SK-N-SH treated with all-trans-retinoic acid at 6 μM for 48 hours (cell line): ENCODE measurements at regions not wholly inside any gene's neighbourhood (a gene's known extent, or its start where the extent isn't known, plus 50 kb on each side); places are given as distances from the start of the nearest gene placed in this dataset.

Source experiments
- ATAC-seq: fragments of 200-7000 bp; cut with Tn5 transposase; 3 replicates; pipeline ENCODE4 v1.9.1; 2020; ENCODE audit warnings: mild to moderate bottlenecking, moderate library complexity
- ARNTL ChIP-seq: fragments of 450-650 bp; formaldehyde crosslinking; IDR thresholded peaks from 2 replicates; pipeline ENCODE4 v1.5.0; 2020; ENCODE audit warnings: low read depth, mild to moderate bottlenecking, moderate library complexity, borderline replicate concordance
- BACH2 ChIP-seq: fragments of 250-450 bp; sonication (Bioruptor Pico); IDR thresholded peaks from 2 replicates; pipeline ENCODE4 v1.9.0; 2021; ENCODE audit warnings: mild to moderate bottlenecking, borderline replicate concordance
- CREB5 ChIP-seq: fragments of 250-450 bp; sonication (Bioruptor Pico); IDR thresholded peaks from 2 replicates; pipeline ENCODE4 v1.5.1; 2020; ENCODE audit warnings: low read depth, mild to moderate bottlenecking, moderate library complexity
- CSDC2 ChIP-seq: fragments of 250-450 bp; sonication (Bioruptor Pico); IDR thresholded peaks from 2 replicates; pipeline ENCODE4 v1.5.0; 2020; ENCODE audit warnings: mild to moderate bottlenecking, moderate library complexity
- OSR1 ChIP-seq: fragments of 250-450 bp; sonication (Bioruptor Pico); IDR thresholded peaks from 2 replicates; pipeline ENCODE4 v1.8.0; 2022; ENCODE audit warnings: moderate library complexity, mild to moderate bottlenecking, inconsistent platforms
- PATZ1 ChIP-seq: fragments of 250-450 bp; sonication (Bioruptor Pico); IDR thresholded peaks from 2 replicates; pipeline ENCODE4 v1.8.0; 2020; ENCODE audit warnings: mild to moderate bottlenecking, moderate library complexity, borderline replicate concordance
- POU6F1 ChIP-seq: fragments of 250-450 bp; sonication (Bioruptor Pico); IDR thresholded peaks from 2 replicates; pipeline ENCODE4 v1.8.0; 2021; ENCODE audit warnings: low read depth, mild to moderate bottlenecking, moderate library complexity, borderline replicate concordance
- PPARA ChIP-seq: fragments of 250-450 bp; sonication (Bioruptor Pico); IDR thresholded peaks from 2 replicates; pipeline ENCODE4 v1.5.0; 2020; ENCODE audit warnings: mild to moderate bottlenecking, borderline replicate concordance
- RARB ChIP-seq: fragments of 250-450 bp; sonication (Bioruptor Pico); IDR thresholded peaks from 2 replicates; pipeline ENCODE4 v1.8.0; 2021; ENCODE audit warnings: mild to moderate bottlenecking, moderate library complexity
- SNAI2 ChIP-seq: fragments of 250-450 bp; sonication (Bioruptor Pico); IDR thresholded peaks from 2 replicates; pipeline ENCODE4 v1.5.0; 2020; ENCODE audit warnings: mild to moderate bottlenecking, moderate library complexity
- TCF4 ChIP-seq: fragments of 250-450 bp; sonication (Bioruptor Pico); IDR thresholded peaks from 2 replicates; pipeline ENCODE4 v1.8.0; 2021; ENCODE audit warnings: mild to moderate bottlenecking, moderate library complexity, borderline replicate concordance
- TOX ChIP-seq: fragments of 250-450 bp; sonication (Bioruptor Pico); IDR thresholded peaks from 2 replicates; pipeline ENCODE4 v1.8.0; 2021; ENCODE audit warnings: mild to moderate bottlenecking, moderate library complexity, borderline replicate concordance
- TSHZ2 ChIP-seq: fragments of 250-450 bp; sonication (Bioruptor Pico); IDR thresholded peaks from 2 replicates; pipeline ENCODE4 v1.5.0; 2020; ENCODE audit warnings: mild to moderate bottlenecking, moderate library complexity
- ZC3H10 ChIP-seq: fragments of 250-450 bp; sonication (Bioruptor Pico); IDR thresholded peaks from 2 replicates; pipeline ENCODE4 v1.5.1; 2021; ENCODE audit warnings: mild to moderate bottlenecking, moderate library complexity
- ZFP3 ChIP-seq: fragments of 250-450 bp; sonication (Bioruptor Pico); IDR thresholded peaks from 2 replicates; pipeline ENCODE4 v1.5.0; 2020; ENCODE audit warnings: mild to moderate bottlenecking, moderate library complexity
- ZFP30 ChIP-seq: fragments of 450-650 bp; formaldehyde crosslinking; IDR thresholded peaks from 2 replicates; pipeline ENCODE4 v1.5.0; 2022; ENCODE audit warnings: mild to moderate bottlenecking, moderate library complexity
- ZNF565 ChIP-seq: fragments of 450-650 bp; formaldehyde crosslinking; conservative IDR thresholded peaks from 2 replicates; pipeline ENCODE4 v1.5.0; 2020; ENCODE audit warnings: low read depth, mild to moderate bottlenecking, moderate library complexity
- ZNF70 ChIP-seq: fragments of 450-650 bp; formaldehyde crosslinking; IDR thresholded peaks from 2 replicates; pipeline ENCODE4 v1.5.0; 2020; ENCODE audit warnings: mild to moderate bottlenecking, moderate library complexity

- TF ChIP-seq ZFP3 (CRISPR knock-in tag) (no peak), CREB5 (CRISPR knock-in tag) (no peak), ZNF565 (CRISPR knock-in tag) (no peak), POU6F1 (CRISPR knock-in tag) (no peak)
- no peak for ATAC-seq
These were observed 54.4 kb upstream of the KLF3 start for GRCh38 chr4:38609614-38610013.

GRCh38 chr4:38610521-38610920 lies 53.5 kb upstream of the KLF3 start:
- no peak for ATAC-seq
- TF ChIP-seq TSHZ2 (CRISPR knock-in tag) = no peak
- TF ChIP-seq ZFP3 (CRISPR knock-in tag) = no peak
- TF ChIP-seq PATZ1 (CRISPR knock-in tag) = no peak
- no peak for TF ChIP-seq OSR1
- no peak for TF ChIP-seq CREB5 (CRISPR knock-in tag)
- no peak for TF ChIP-seq TCF4 (CRISPR knock-in tag)
- no peak for TF ChIP-seq BACH2 (CRISPR knock-in tag)
- no peak for TF ChIP-seq POU6F1 (CRISPR knock-in tag)
- no peak for TF ChIP-seq ZFP30 (CRISPR knock-in tag)
- TF ChIP-seq PPARA = no peak
- no peak for TF ChIP-seq TOX (CRISPR knock-in tag)
- TF ChIP-seq SNAI2 = no peak

- no peak for ATAC-seq
- TF ChIP-seq POU6F1 (CRISPR knock-in tag) = no peak
- TF ChIP-seq ZNF70 (CRISPR knock-in tag) = no peak
- TF ChIP-seq OSR1 = no peak
- TF ChIP-seq PPARA = no peak
- no peak for TF ChIP-seq ARNTL (CRISPR knock-in tag)
- TF ChIP-seq ZNF565 (CRISPR knock-in tag) = no peak
- no peak for TF ChIP-seq TOX (CRISPR knock-in tag)
- no peak for TF ChIP-seq TCF4 (CRISPR knock-in tag)
- TF ChIP-seq TSHZ2 (CRISPR knock-in tag) = no peak
- TF ChIP-seq ZFP30 (CRISPR knock-in tag) = no peak
- TF ChIP-seq ZC3H10 = no peak
- TF ChIP-seq CSDC2 (CRISPR knock-in tag) = no peak
- TF ChIP-seq BACH2 (CRISPR knock-in tag) = no peak
- no peak for TF ChIP-seq CREB5 (CRISPR knock-in tag)
- no peak for TF ChIP-seq RARB (CRISPR knock-in tag)
These were observed 53.0 kb upstream of the KLF3 start for GRCh38 chr4:38610966-38611431.
